ENCODE measurements at regions not wholly inside any gene's neighbourhood (a gene's known extent, or its start where the extent isn't known, plus 50 kb on each side); places are given as distances from the start of the nearest gene placed in this dataset.

DNA sequence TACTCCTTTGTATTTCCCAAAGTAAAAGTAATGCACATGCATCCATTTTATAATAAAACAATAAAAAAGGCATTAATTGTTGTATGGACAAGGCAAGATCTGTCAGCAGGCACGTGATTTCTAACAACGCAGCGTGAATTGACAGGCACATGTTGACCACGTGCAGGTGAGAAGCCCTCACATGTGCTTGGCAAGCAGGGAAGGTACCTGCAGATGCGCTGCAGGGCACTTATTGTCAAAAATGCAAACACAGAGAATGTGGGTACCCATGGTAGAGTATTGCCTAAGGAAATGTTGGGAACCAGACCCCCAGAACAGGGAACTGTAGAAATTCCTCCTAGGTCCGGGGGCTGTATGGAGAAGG is 515.0 kb upstream of the HS6ST1 start:
- TF ChIP-seq POLR2A (IDR thresholded peaks at IDR 0.05), result no peak
- TF ChIP-seq, protein P1, sequence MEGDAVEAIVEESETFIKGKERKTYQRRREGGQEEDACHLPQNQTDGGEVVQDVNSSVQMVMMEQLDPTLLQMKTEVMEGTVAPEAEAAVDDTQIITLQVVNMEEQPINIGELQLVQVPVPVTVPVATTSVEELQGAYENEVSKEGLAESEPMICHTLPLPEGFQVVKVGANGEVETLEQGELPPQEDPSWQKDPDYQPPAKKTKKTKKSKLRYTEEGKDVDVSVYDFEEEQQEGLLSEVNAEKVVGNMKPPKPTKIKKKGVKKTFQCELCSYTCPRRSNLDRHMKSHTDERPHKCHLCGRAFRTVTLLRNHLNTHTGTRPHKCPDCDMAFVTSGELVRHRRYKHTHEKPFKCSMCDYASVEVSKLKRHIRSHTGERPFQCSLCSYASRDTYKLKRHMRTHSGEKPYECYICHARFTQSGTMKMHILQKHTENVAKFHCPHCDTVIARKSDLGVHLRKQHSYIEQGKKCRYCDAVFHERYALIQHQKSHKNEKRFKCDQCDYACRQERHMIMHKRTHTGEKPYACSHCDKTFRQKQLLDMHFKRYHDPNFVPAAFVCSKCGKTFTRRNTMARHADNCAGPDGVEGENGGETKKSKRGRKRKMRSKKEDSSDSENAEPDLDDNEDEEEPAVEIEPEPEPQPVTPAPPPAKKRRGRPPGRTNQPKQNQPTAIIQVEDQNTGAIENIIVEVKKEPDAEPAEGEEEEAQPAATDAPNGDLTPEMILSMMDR (IDR thresholded peaks at IDR 0.05), result no peak
- Histone ChIP-seq H3K27me3 (no peaks in the 10 kb centered on the region), H3K4me3 (no peak overlapping the region), H3K4me1 (no peaks in the 10 kb centered on the region), H3K36me3 (no peaks in the 10 kb centered on the region), H3K9me3 (no peaks in the 10 kb centered on the region), H3K27ac (no peak overlapping the region)
- DNase-seq, result no peak

DNA sequence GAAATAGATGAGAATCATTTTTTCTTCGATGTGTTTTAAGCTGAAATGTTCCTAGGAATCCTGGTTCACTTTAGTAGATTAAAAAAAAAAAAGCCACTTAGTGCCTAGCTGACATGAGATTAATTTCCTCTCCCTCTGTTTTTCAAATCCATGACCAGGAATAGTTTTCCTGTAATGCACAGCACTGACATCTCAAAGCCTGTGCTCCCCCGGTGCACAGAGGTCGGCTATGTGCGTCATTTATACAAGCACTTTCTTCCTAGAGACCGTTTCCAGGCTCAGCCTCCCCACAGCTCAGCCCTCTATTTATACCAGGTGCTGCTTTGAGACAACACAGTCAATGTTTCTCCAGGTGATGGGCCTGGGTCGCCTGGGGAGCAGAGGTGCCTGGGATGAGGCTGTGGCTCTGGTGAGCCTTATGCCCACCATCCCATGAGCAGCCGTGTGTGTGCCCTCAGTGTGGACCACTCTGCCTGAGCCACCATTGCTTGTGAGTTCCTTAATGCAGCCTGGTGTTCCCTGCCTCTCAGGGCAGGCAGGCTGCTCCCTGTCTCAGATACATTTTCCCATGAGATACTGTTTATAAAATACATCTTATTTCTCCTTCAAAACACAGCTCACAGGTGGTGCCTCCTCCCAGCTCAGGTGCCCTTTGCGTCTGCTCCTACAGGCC is 515.7 kb upstream of the HS6ST1 start:
- no peaks in the 10 kb centered on the region for H3K27me3 ChIP-seq
- H3K9me3 ChIP-seq, result no peaks in the 10 kb centered on the region
- H3K36me3 ChIP-seq, result no peaks in the 10 kb centered on the region
- DNase-seq, result no peak
- TF ChIP-seq, protein P1 (IDR thresholded peaks at IDR 0.05), result no peak
- TF ChIP-seq POLR2A (IDR thresholded peaks at IDR 0.05), result no peak
- no peak overlapping the region for H3K4me3 ChIP-seq
- H3K4me1 ChIP-seq, result no peaks in the 10 kb centered on the region
- H3K27ac ChIP-seq, result no peak overlapping the region

DNA sequence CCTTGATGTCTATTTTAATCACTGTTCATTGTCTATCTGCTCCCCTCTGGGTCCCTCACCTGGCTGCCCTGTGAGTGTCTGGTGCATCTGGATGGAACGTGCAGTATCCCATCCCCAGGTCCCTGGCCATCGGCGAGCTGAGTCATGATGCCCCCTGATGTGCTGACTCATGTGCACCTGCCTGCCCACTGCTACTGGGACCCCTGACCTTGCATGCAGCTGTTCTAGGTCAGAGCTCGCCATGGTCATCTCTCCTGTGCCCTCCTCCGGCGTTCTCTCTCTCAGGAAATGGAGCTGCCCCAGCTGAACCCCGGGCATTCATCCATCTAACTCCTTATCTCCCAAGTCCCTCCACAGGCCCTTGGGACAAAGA is 516.2 kb upstream of the HS6ST1 start:
- TF ChIP-seq, protein P1 (IDR thresholded peaks at IDR 0.05), result no peak
- no peak for TF ChIP-seq POLR2A (IDR thresholded peaks at IDR 0.05)
- H3K27ac ChIP-seq, result no peak overlapping the region

DNA sequence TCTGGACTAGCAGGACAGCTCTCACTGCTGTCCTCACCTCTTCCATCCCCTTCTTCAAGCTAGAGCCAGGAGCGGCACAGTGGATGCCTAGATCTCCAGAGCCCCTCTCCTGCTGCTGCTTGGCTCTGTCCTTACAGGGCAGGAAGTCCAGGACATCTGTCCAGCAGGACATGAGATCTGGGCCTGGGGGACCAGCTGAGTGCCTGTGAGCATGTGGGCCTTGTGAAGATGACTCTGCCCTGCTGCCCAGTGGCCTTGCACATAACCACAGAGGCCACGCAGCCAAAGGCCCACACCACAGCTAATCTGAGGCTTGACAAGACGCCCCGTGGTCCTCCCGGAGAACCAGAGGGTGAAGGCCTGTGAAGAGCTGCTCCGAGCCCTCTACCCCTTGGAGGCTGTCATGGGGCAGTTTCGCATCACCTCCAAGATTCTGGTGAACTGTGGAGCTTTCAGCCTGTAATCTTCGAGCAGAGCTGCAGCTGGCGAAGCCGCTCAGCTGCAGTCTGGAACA is 516.7 kb upstream of the HS6ST1 start:
- Histone ChIP-seq H3K9me3 (no peaks in the 10 kb centered on the region), H3K36me3 (no peaks in the 10 kb centered on the region), H3K4me3 (no peak overlapping the region), H3K27me3 (no peaks in the 10 kb centered on the region), H3K27ac (no peak overlapping the region), H3K4me1 (no peaks in the 10 kb centered on the region)
- no peak for DNase-seq
- TF ChIP-seq POLR2A (IDR thresholded peaks at IDR 0.05), result no peak
- TF ChIP-seq, protein P1 (IDR thresholded peaks at IDR 0.05), result no peak

More for the DNA sequence above, 516.2 kb upstream of the HS6ST1 start:
- no peaks in the 10 kb centered on the region for H3K36me3 ChIP-seq
- no peak for DNase-seq
- H3K4me1 ChIP-seq, result no peaks in the 10 kb centered on the region
- H3K9me3 ChIP-seq, result no peaks in the 10 kb centered on the region
- H3K4me3 ChIP-seq, result no peak overlapping the region
- no peaks in the 10 kb centered on the region for H3K27me3 ChIP-seq

DNA sequence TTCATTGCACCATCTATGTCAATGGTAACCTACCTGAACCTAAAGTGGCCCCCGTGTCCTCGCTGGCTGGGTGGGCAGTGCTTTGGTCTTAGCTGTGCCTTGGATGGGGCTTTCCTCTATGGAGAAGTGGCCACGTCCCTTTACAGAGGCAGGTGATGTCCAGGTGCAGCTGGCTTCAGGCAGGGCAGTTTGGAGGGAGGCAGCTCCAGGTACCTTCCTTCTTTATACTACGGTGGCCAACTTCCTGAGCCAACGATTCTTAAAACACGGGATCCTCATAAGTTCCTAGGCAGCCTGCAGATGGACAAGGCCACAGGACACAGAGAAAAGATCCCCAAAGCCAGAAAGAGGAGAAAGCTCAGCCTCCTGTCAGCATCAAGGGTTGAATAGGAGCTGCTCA is 517.3 kb upstream of the HS6ST1 start:
- H3K4me1 ChIP-seq, result no peaks in the 10 kb centered on the region
- no peaks in the 10 kb centered on the region for H3K27me3 ChIP-seq
- DNase-seq, result no peak
- TF ChIP-seq, protein P1 (IDR thresholded peaks at IDR 0.05), result no peak
- TF ChIP-seq POLR2A (IDR thresholded peaks at IDR 0.05), result no peak
- no peaks in the 10 kb centered on the region for H3K9me3 ChIP-seq
- no peak overlapping the region for H3K27ac ChIP-seq
- no peaks in the 10 kb centered on the region for H3K36me3 ChIP-seq
- H3K4me3 ChIP-seq, result no peak overlapping the region

All from Peyer's patch (tissue), 4 donors.